ENCODE measurements at regions not wholly inside any gene's neighbourhood (a gene's known extent, or its start where the extent isn't known, plus 50 kb on each side); places are given as distances from the start of the nearest gene placed in this dataset.

GRCh38 chr6:19377722-19378121 lies 459.4 kb upstream of the ID4 start:
- no peaks in the 10 kb centered on the region for H3K79me2 ChIP-seq (ENCODE audit: control insufficient read depth, low read length)
- H4K20me1 ChIP-seq (ENCODE audit: control insufficient read depth, insufficient read depth, low read depth, low read length): no peaks in the 10 kb centered on the region
- H3F3A ChIP-seq (ENCODE audit: control insufficient read depth, insufficient read depth): no peaks in the 10 kb centered on the region
- no peaks in the 10 kb centered on the region for H3K9me2 ChIP-seq (replicated peaks; ENCODE audit: control insufficient read depth, low read length)
- TF ChIP-seq EZH2phosphoT487 (IDR thresholded peaks at IDR 0.05; ENCODE audit: borderline replicate concordance, low read length) (no peak), CTCF (IDR thresholded peaks at IDR 0.05; ENCODE audit: low read depth, low read length, poor library complexity, severe bottlenecking) (no peak)
- no peaks in the 10 kb centered on the region for H3K27me3 ChIP-seq (ENCODE audit: control insufficient read depth, low read length)
- H3K4me2 ChIP-seq (ENCODE audit: low read length): no peak overlapping the region
- no peak overlapping the region for H3K4me3 ChIP-seq (ENCODE audit: low read length)
- H3K27ac ChIP-seq (ENCODE audit: low read depth, low read length): no peak overlapping the region
- H3K36me3 ChIP-seq (ENCODE audit: control insufficient read depth, low read length): no peaks in the 10 kb centered on the region
- no peaks in the 10 kb centered on the region for H3K4me1 ChIP-seq (ENCODE audit: control insufficient read depth, low read length)
- H3K9me3 ChIP-seq (ENCODE audit: control insufficient read depth, insufficient read depth, low read length): no peaks in the 10 kb centered on the region

- Histone ChIP-seq H3K36me3 (ENCODE audit: control insufficient read depth, low read length) (no peaks in the 10 kb centered on the region), H3K4me3 (ENCODE audit: low read length) (no peak overlapping the region), H3F3A (ENCODE audit: control insufficient read depth, insufficient read depth) (no peaks in the 10 kb centered on the region), H3K27ac (ENCODE audit: low read depth, low read length) (no peak overlapping the region), H4K20me1 (ENCODE audit: control insufficient read depth, insufficient read depth, low read depth, low read length) (no peaks in the 10 kb centered on the region), H3K27me3 (ENCODE audit: control insufficient read depth, low read length) (no peaks in the 10 kb centered on the region), H3K79me2 (ENCODE audit: control insufficient read depth, low read length) (no peaks in the 10 kb centered on the region), H3K4me2 (ENCODE audit: low read length) (no peak overlapping the region), H3K9me3 (ENCODE audit: control insufficient read depth, insufficient read depth, low read length) (no peaks in the 10 kb centered on the region), H3K9me2 (replicated peaks; ENCODE audit: control insufficient read depth, low read length) (no peaks in the 10 kb centered on the region), H3K4me1 (ENCODE audit: control insufficient read depth, low read length) (no peaks in the 10 kb centered on the region)
- TF ChIP-seq CTCF (IDR thresholded peaks at IDR 0.05; ENCODE audit: low read depth, low read length, poor library complexity, severe bottlenecking) (no peak), EZH2phosphoT487 (IDR thresholded peaks at IDR 0.05; ENCODE audit: borderline replicate concordance, low read length) (no peak)
Measured at GRCh38 chr6:19380293-19380692, 456.9 kb upstream of the ID4 start.

- Histone ChIP-seq H3K9me3 (ENCODE audit: control insufficient read depth, insufficient read depth, low read length) (no peaks in the 10 kb centered on the region), H3K4me1 (ENCODE audit: control insufficient read depth, low read length) (no peaks in the 10 kb centered on the region), H3K36me3 (ENCODE audit: control insufficient read depth, low read length) (no peaks in the 10 kb centered on the region), H4K20me1 (ENCODE audit: control insufficient read depth, insufficient read depth, low read depth, low read length) (no peaks in the 10 kb centered on the region), H3K27ac (ENCODE audit: low read depth, low read length) (no peak overlapping the region), H3K9me2 (replicated peaks; ENCODE audit: control insufficient read depth, low read length) (no peaks in the 10 kb centered on the region), H3K79me2 (ENCODE audit: control insufficient read depth, low read length) (no peaks in the 10 kb centered on the region), H3K4me3 (ENCODE audit: low read length) (no peak overlapping the region), H3F3A (ENCODE audit: control insufficient read depth, insufficient read depth) (no peaks in the 10 kb centered on the region), H3K27me3 (ENCODE audit: control insufficient read depth, low read length) (no peaks in the 10 kb centered on the region), H3K4me2 (ENCODE audit: low read length) (no peak overlapping the region)
- no peak for TF ChIP-seq CTCF (IDR thresholded peaks at IDR 0.05; ENCODE audit: low read depth, low read length, poor library complexity, severe bottlenecking)
- no peak for TF ChIP-seq EZH2phosphoT487 (IDR thresholded peaks at IDR 0.05; ENCODE audit: borderline replicate concordance, low read length)
Measured at GRCh38 chr6:19382676-19383075, 454.5 kb upstream of the ID4 start.

GRCh38 chr6:19391926-19392325 lies 445.2 kb upstream of the ID4 start:
- Histone ChIP-seq H3K36me3 (ENCODE audit: control insufficient read depth, low read length) (no peaks in the 10 kb centered on the region), H3K4me1 (ENCODE audit: control insufficient read depth, low read length) (no peaks in the 10 kb centered on the region), H3K27ac (ENCODE audit: low read depth, low read length) (no peak overlapping the region), H3K4me3 (ENCODE audit: low read length) (no peak overlapping the region), H3K27me3 (ENCODE audit: control insufficient read depth, low read length) (0 out of 2 replicates have a peak, but pooled peaks cover 3% of the 10 kb centered on the region), H3K9me2 (replicated peaks; ENCODE audit: control insufficient read depth, low read length) (no peaks in the 10 kb centered on the region), H3K79me2 (ENCODE audit: control insufficient read depth, low read length) (no peaks in the 10 kb centered on the region), H4K20me1 (ENCODE audit: control insufficient read depth, insufficient read depth, low read depth, low read length) (no peaks in the 10 kb centered on the region), H3F3A (ENCODE audit: control insufficient read depth, insufficient read depth) (no peaks in the 10 kb centered on the region), H3K9me3 (ENCODE audit: control insufficient read depth, insufficient read depth, low read length) (no peaks in the 10 kb centered on the region), H3K4me2 (ENCODE audit: low read length) (no peak overlapping the region)
- no peak for TF ChIP-seq CTCF (IDR thresholded peaks at IDR 0.05; ENCODE audit: low read depth, low read length, poor library complexity, severe bottlenecking)
- TF ChIP-seq EZH2phosphoT487 (IDR thresholded peaks at IDR 0.05; ENCODE audit: borderline replicate concordance, low read length): no peak
